ENCODE measurements at regions not wholly inside any gene's neighbourhood (a gene's known extent, or its start where the extent isn't known, plus 50 kb on each side); places are given as distances from the start of the nearest gene placed in this dataset.
A peak's percentile ranks its signal among the peaks of the same experiment; 100 is the strongest.

DNA sequence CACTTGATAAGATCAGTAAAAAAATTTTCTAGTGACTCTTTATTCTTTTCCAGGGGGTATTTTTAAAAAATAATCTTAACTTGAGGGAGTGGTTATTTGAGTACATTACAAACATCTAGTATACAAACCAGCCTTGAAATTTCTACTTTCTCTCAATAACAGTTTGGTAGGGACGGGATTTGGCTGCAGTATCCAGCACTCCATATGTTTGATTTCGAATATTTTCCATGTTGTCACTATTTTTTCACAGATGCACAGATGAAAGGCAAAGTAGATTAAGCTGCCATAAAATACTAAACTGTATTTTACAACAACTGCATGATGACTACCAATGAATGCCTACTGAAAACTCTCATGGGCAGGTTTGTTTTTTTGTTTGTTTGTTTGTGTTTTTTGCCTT, 225.0 kb downstream of the COX7B2 start:
- no peak for DNase-seq

DNA sequence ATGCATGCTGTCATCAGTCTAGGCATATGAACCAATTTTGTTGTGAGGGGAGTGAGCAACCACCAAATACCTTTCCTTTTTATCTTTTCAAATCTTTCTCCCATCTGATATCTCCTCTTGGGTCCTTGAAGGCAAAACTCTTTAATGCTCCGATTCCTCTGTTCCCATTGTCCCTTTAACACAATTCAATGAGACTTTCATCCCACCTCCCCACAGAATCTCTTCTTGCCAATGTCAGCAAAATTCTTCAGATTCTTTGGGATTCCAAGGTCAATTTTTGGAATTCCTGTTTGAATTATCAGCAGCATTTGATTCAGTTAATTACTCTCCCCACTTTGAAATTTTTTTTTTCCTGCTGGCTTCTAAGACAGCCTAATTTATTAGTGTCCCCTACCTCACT, 232.7 kb downstream of the COX7B2 start:
- no peak for DNase-seq

DNA sequence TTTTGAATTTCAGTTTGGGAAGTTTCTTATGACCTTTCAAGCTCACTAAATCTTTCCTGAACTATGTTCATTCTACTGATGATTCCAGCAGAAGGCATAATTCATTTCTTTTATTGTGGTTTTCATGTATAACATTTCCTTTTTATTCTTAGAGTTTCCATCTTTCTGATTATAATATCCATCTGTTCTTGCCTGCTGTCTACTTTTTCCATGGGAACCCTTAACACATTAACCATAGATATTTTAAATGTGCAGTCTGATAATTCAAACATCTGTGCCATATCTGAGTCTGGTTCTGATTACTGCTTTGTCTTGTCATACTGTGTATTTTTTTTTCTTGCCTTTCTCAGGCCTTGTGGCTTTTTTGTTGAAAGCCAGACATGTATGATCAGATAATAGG, 234.7 kb downstream of the COX7B2 start:
- DNase-seq, result no peak

DNA sequence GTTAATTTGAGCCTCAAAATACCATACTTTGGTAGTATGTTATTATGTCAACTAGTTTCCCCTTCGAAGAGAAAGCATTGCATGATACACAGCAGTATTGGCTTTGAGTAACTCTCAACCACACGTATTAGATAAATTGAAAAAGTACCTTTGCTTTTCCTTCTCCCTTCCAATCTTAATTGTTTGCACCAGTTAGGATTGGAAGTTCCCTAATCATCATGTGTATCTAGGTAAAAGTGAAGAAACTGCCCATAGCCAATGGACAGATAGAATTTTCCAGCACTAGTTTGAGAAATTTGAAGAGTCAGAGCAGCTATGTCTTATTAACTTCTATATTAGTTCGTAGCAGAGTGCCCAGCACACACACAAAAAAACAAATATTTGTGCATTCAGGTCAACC, 241.3 kb downstream of the COX7B2 start:
- no peak for DNase-seq

DNA sequence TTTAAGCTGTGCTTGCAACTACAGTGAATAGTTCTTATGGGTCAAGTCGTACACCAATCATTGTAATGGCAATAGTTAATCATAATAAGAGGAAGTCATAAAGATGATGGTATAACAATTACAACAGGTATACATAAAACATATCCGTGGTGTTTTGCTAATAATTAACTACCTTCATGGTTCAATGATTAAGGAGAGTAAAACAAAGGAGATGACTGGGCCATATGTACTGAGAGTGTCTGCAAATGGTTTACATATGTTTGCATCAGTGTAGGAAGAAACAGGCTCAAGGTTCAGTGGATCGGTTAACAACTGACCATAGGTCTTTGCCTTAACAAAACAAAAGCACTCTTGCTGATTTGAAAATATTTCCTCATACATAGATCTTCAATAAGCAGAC, 253.0 kb downstream of the COX7B2 start:
- no peak for DNase-seq

DNA sequence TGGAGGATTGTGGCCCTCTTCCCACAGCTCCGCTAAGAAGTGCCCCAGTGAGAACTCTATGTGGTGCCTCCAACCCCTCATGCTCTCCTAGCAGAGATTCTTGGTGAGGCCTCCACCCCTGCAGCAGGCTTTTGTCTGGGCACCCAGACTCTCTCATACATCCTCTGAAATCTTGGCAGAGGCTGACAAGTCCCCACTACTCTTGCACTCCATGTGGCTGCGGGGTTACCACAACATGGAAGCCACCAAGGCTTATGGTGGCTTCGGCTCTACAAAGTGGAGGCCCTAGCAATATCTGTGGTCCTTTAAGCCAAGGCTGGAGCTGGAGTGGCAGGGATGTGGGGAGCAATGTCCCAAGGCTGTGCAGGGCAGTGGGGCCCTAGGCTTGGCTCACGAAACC, 255.2 kb downstream of the COX7B2 start:
- no peak for DNase-seq

DNA sequence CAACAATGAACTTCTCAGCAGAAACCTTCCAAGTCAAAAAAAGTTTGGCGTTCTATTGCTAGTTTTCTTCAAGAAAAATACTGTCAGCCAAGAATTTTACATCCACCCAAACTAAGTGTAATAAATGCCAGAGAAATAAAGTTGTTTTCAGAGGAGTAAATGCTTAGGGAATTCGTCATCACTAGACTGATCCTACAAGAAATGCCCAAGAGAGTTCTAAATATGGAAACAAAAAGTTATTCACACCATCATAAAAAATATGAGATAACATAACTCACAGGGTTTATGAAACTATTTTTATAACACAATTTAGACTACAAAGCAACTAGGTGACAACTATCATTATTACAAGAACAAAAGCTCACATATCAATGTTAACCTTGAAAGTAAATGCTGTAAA, 259.5 kb upstream of the GABRA2 start:
- no peak for DNase-seq

DNA sequence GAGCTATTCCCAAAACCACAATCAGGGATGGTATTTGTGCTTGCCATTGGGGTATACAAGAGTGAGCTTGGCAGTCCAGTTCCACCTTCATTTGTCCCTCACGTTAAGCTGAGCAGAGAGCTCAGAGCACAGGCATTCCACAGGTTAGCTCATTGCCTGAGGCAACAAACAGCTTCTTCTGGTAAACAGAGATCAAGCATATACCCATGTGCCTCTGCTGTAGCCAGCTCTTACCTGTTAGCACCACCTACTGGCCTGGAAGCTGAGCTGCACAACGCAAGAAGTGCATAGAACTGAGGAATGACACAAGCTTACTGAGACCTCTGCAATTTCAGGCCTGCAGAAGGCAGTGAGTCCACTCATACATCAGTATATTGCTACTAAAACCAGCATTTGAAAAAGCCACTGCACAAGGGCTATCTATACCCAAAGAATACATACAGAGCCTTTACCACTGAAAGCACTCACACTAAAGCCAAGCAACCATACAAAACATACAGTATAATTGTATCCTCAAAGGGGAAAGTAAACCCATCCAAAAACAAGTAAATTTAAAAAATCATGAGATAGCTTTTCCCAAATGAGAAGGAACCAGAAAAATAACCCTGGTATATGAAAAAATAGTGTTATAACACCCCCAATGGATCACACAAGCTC, 258.3 kb upstream of the GABRA2 start:
- peak; percentile 1 for DNase-seq

DNA sequence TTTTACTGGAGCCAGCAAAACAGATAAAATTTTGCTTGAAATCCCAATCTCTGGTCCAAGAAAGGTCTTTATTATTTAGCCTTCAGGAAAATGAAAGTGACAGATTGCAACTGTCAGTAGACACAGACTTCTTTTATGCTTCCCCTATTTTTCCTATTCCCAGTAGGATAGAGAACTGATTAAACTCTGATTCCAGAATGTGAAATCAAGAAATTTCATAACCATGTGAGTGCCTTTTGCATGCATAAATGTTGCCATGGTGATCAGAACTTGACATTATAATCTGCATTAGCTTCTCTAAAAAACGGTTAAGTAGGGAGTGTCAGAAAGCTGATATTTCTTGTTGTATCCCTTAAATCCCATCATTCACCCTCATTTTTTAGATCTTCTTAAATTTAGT, 255.2 kb upstream of the GABRA2 start:
- DNase-seq, result no peak
